ENCODE measurements at regions not wholly inside any gene's neighbourhood (a gene's known extent, or its start where the extent isn't known, plus 50 kb on each side); places are given as distances from the start of the nearest gene placed in this dataset.

DNA sequence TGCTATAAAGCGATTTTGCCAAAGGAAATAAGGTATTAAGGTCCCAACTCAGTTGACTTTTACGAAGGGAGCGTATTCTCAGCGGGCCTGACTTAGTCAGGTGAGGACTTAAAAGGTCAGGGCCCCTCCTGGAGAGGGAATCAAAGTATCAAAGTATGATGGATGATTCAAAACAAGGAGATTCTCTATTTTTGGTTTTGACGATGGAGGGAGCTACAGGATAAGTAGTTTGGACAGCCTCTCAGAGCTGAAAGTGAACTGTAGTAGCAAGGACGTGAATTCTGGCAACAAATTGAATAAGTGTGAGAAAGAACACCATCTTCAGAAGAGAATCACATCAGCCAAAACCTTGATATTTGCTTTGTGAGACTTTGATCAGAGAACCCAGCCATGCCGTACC is 1186.5 kb downstream of the SI start:
- no peak for TF ChIP-seq GATA2 (IDR thresholded peaks at IDR 0.05; ENCODE audit: low read depth, low read length)
- TF ChIP-seq GATA3 (IDR thresholded peaks at IDR 0.05; ENCODE audit: low read depth, low read length) = no peak

All from SH-SY5Y (cell line).